ENCODE measurements at regions not wholly inside any gene's neighbourhood (a gene's known extent, or its start where the extent isn't known, plus 50 kb on each side); places are given as distances from the start of the nearest gene placed in this dataset.

DNA sequence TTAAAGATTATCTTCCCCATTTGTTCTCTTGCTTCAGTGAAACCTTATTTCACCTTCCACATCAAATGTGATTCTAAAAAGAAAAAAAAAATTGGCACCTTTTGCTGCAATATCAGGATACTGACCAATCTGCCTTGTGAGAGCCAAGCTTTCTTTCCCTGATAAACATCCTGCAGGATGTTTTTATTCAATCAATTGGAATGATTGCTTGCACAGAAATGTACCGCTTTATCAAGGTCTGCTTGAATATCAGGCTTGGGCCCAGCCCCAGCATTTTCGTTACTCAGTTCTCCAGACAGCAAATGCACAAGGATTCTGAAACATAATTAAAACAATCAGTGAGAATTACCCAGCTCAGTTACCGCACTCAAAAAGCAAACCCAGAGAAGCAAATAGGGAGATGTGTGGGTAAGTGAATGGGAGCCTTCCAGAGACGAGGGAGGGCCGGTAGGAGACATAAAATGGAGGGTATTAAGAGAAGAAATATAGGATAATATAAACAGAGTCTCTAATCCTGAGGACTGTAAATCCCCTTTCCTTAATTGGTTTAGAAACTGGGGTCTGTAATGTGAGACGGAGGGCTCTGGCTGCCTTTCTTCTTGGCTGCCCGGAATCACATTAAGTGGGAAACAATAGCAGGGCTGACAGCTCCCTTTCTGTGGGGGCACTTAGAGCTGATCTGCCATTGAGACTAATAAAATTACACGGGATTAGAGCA lies 291.8 kb downstream of the ICOS start:
- DNase-seq (ENCODE audit: low read depth in 2 of 2), result no peak

GRCh38 chr2:204234248-204234647 lies 297.7 kb downstream of the ICOS start:
- no peak for DNase-seq (ENCODE audit: low read depth in 2 of 2)

DNA sequence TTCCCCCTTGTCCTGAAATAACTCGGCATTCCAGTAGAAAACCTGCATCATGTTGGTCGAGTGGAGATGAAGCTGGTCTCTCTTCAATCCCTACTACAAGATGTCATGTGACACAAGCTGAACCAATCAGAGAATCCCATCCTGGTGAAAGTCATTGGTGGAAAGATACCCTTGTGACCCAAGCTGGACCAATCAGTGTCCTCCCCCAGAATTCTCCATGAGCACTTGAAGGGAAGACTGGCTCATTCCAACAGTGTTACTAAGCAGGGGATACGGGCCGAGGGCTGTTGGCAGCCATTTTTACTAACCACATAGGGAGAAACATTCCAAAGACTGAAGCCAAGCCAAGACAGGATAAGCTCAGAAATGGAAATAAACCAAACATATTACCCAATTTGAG lies 298.3 kb downstream of the ICOS start:
- DNase-seq (ENCODE audit: low read depth in 2 of 2), result no peak

GRCh38 chr2:204237416-204237815 lies 300.9 kb downstream of the ICOS start:
- DNase-seq (ENCODE audit: low read depth in 2 of 2), result no peak

GRCh38 chr2:204239411-204240165 lies 303.0 kb downstream of the ICOS start:
- DNase-seq (ENCODE audit: low read depth in 2 of 2), result no peak

DNA sequence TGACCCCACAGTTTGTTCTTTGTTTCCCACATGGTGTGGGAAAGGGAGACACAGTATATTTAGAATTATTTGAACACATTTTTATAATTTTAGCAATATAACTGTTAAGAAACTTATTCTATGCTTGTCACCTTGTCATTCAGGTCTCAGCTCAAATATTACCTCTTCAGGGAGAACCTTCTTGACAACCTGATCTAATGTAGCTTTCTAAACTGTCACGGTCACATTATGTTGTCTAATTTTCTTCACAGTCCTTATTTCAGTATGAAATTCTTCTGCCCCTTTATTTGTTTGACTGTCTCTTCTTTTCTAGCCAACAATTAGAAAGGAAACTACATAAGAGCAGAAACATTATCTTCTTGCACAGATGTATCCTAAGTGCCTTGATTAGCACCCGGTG lies 304.3 kb upstream of the PARD3B start:
- DNase-seq (ENCODE audit: low read depth in 2 of 2), result no peak

DNA sequence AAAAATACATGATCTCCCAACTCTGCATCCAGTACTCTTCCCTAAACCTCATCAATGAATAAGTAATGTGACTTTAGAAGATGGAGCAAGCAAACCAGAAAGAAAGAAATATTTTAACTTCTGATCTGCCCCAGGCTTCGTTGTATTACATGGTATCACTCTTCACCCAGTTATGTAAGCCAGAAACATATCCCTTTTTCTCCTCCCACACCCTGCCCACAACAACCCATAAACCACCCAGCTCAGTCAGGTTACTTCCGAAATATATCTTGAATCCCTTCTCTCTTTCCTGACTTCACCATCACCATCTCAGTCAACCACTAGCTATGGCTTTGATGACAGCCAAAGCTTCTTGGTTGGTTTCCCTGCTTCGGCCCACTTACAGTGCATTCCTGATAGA lies 295.8 kb upstream of the PARD3B start:
- no peak for DNase-seq (ENCODE audit: low read depth in 2 of 2)

GRCh38 chr2:204250692-204251091 lies 294.6 kb upstream of the PARD3B start:
- DNase-seq (ENCODE audit: low read depth in 2 of 2), result no peak

GRCh38 chr2:204251158-204251997 lies 293.9 kb upstream of the PARD3B start:
- no peak for DNase-seq (ENCODE audit: low read depth in 2 of 2)

- no peak for DNase-seq (ENCODE audit: low read depth in 2 of 2)
Observed at GRCh38 chr2:204251998-204252376, 293.3 kb upstream of the PARD3B start.

- DNase-seq (ENCODE audit: low read depth in 2 of 2), result no peak
Observed at GRCh38 chr2:204255071-204255470, 290.2 kb upstream of the PARD3B start.

DNA sequence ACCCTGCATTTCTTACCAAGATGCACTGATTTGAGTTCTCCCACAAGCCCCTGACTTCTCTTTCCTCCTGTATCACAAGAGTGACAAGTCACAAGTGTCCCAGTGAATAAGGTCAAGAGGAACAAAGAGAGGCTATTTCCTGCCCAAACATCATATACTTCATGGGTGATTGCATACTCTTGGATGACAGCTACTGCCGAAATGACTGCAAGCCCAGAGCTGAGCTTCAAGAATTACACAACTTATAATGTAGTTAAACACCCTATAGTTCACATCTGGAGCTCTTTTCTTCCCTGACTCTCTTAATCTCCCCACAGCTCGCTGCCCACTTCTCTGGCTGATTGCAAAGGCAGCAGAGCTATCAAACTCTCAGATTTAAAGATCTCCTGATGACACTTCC lies 289.7 kb upstream of the PARD3B start:
- DNase-seq (ENCODE audit: low read depth in 2 of 2), result no peak

- no peak for DNase-seq (ENCODE audit: low read depth in 2 of 2)
Observed at GRCh38 chr2:204257781-204258180, 287.5 kb upstream of the PARD3B start.

DNA sequence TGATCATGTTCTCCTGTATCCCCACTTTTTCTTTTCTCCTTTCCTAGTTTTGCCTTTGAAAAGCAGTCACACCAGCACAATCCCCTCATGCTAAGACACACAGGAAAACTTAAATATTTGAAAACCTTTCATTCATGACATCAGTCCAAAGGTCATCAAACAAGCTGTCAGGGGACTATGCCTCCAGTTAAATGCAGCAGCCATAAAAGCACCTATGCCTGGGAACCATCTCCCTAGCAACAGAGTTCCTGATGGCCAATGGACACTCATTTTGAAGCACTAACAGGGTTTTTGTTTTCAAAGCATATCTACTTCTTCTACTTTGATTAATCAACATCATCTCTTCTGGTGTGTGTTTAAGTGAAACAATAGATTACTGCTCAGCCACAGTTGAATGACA lies 286.4 kb upstream of the PARD3B start:
- no peak for DNase-seq (ENCODE audit: low read depth in 2 of 2)

DNA sequence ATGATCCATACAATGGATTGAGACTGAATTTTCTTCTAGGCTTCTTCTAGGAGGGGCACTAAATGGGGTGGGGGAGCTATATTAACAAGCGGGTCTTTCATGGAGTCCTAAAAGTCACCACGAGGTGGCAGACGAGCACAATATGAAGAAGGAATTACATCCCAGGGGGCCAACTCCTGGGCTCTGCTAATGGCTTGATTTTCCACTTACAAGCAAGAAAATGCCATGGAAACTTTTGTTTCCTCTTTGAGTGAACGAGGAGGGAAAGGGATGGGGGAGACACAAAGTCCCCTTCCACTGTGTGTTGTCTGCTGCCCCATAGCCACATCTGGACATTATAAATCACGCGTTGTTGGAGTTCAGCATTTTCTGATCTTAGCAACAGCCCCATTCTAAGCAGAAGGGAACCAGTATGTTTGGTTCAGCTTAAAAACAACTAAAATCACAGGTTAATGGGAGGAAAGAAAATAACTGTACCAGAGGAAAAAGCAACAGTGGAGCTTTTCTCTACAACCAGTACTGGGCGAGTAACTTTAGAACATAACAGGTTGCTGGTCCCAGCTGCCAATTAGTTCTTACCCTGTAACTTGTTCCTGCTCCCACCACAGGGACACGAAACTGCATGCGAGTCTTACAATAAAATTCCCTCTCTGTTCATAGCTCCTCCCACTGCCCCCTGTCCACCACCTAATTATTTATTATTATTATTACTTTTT lies 285.0 kb upstream of the PARD3B start:
- no peak for DNase-seq (ENCODE audit: low read depth in 2 of 2)

GRCh38 chr2:204260901-204261300 lies 284.4 kb upstream of the PARD3B start:
- DNase-seq (ENCODE audit: low read depth in 2 of 2), result no peak

DNA sequence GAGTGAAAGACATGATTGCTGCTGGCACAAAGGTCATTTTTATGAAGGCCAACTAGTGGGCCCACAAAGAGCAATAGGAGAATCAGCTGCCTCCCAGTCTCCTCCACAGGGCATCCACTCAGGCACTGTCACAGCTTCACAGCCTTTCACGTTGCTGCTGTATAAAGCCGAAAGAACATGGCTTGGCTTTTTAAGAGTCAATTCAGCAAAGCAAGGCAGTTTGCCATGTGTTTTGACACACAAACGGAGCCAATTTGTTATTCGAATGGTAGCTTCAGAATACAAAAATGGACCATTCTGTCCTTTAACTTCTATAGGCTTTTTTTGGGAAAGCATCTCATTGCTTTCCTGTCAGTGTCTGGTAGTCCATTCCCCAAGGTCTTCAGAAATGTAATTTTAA lies 283.4 kb upstream of the PARD3B start:
- DNase-seq (ENCODE audit: low read depth in 2 of 2), result no peak

- no peak for DNase-seq (ENCODE audit: low read depth in 2 of 2)
Observed at GRCh38 chr2:204264085-204264553, 281.2 kb upstream of the PARD3B start.

- DNase-seq (ENCODE audit: low read depth in 2 of 2), result no peak
Observed at GRCh38 chr2:204264621-204265140, 280.6 kb upstream of the PARD3B start.

DNA sequence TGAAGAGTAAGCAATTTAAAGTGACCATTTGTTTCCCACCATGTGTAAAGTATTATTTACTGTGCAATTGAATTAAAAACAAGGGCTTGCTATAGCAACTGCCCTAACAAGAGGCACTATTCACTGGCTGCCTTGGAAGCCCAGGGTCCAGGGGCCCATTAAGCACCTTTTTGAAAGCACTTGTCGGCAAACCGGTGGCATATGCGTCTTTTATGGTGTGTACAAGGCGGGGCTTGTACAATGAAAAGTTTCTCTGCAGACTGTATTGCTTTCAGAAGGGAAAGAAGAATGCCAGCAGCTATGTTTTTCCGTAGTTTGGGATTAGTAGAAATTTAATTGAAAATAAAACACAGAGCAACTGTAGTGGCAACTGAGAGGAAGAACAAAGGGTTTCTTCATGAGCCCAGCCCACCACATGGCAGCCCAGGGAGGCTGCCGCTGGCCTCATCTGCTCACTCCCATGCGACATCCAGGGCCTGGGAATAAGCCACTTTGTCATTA lies 279.5 kb upstream of the PARD3B start:
- no peak for DNase-seq (ENCODE audit: low read depth in 2 of 2)

DNA sequence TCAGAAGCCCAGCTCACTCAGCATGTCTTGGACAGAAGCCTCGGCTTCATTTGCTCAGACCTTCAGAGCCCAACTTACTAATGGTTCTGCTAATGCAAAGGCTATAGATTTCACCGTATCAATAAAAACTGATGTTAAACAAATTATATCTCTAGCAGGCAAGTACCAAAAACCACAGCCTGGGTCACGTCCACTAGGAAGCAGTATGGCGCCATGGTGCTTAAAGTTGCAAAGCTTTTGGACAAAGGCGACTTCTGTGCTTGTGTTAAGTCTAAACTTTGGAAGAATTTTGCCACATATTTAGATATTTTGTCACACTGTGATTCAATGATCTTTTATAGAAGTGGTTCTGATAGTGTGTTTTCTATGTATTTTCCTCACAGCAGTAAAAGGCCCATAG lies 276.8 kb upstream of the PARD3B start:
- no peak for DNase-seq (ENCODE audit: low read depth in 2 of 2)
